ENCODE measurements at regions not wholly inside any gene's neighbourhood (a gene's known extent, or its start where the extent isn't known, plus 50 kb on each side); places are given as distances from the start of the nearest gene placed in this dataset.
A peak's percentile ranks its signal among the peaks of the same experiment; 100 is the strongest.
"Not testable (repeated sequence)": the region's sequence is repeated elsewhere in the genome, so short reads cannot be mapped to it uniquely, and the experiment has no call there.

GRCh38 chrX:124720532-124720931, 374.2 kb downstream of the SH2D1A start:
- DNase-seq, result no peak

- no peak for DNase-seq
These were observed 379.1 kb downstream of the SH2D1A start for GRCh38 chrX:124725502-124725901.

- DNase-seq, result peak in 1 of 6 experiments; percentile 7
These were observed 379.9 kb downstream of the SH2D1A start for GRCh38 chrX:124726292-124726691.

- no peak for DNase-seq
These were observed 380.5 kb downstream of the SH2D1A start for GRCh38 chrX:124726881-124727280.

GRCh38 chrX:124736553-124737270, 390.3 kb downstream of the SH2D1A start:
- peak; percentile 7 to 73 (median 60) for DNase-seq

GRCh38 chrX:124737771-124738170, 391.4 kb downstream of the SH2D1A start:
- no peak for DNase-seq

- DNase-seq, result no peak
These were observed 400.9 kb downstream of the SH2D1A start for GRCh38 chrX:124747295-124747694.

- no peak for DNase-seq
These were observed 418.0 kb downstream of the SH2D1A start for GRCh38 chrX:124764354-124764753.

- no peak for DNase-seq
These were observed 422.8 kb downstream of the SH2D1A start for GRCh38 chrX:124769166-124769565.

- DNase-seq, result no peak
These were observed 424.9 kb downstream of the SH2D1A start for GRCh38 chrX:124771292-124771691.

- DNase-seq, result not testable (repeated sequence)
These were observed 441.9 kb downstream of the SH2D1A start for GRCh38 chrX:124788253-124788652.

- DNase-seq, result not testable (repeated sequence)
These were observed 443.5 kb downstream of the SH2D1A start for GRCh38 chrX:124789874-124790273.

GRCh38 chrX:124791492-124792095, 445.2 kb downstream of the SH2D1A start:
- DNase-seq, result no peak

GRCh38 chrX:124796989-124797388, 450.6 kb downstream of the SH2D1A start:
- DNase-seq, result no peak

- no peak for DNase-seq
These were observed 458.6 kb downstream of the SH2D1A start for GRCh38 chrX:124804962-124805361.

GRCh38 chrX:124805486-124805885, 459.1 kb downstream of the SH2D1A start:
- DNase-seq, result no peak

GRCh38 chrX:124814106-124814505, 467.7 kb downstream of the SH2D1A start:
- DNase-seq, result no peak

- DNase-seq, result no peak
These were observed 471.7 kb downstream of the SH2D1A start for GRCh38 chrX:124818033-124818432.

GRCh38 chrX:124818764-124819163, 472.4 kb downstream of the SH2D1A start:
- no peak for DNase-seq

GRCh38 chrX:124820738-124821137, 474.4 kb downstream of the SH2D1A start:
- no peak for DNase-seq

GRCh38 chrX:124827258-124827845, 481.0 kb downstream of the SH2D1A start:
- no peak for DNase-seq

- no peak for DNase-seq
These were observed 483.6 kb downstream of the SH2D1A start for GRCh38 chrX:124829930-124830329.

- DNase-seq, result no peak
These were observed 482.9 kb upstream of the TEX13C start for GRCh38 chrX:124836786-124837185.

- no peak for DNase-seq
These were observed 477.5 kb upstream of the TEX13C start for GRCh38 chrX:124842205-124842604.

All from stimulated activated naive CD4-positive, alpha-beta T cell (primary cell).